Upper lobe of left lung (tissue), 6 donors: ENCODE measurements at regions not wholly inside any gene's neighbourhood (a gene's known extent, or its start where the extent isn't known, plus 50 kb on each side); places are given as distances from the start of the nearest gene placed in this dataset.
A peak's percentile ranks its signal among the peaks of the same experiment; 100 is the strongest.
"Not testable (repeated sequence)": the region's sequence is repeated elsewhere in the genome, so short reads cannot be mapped to it uniquely, and the experiment has no call there.

Experiments
- ATAC-seq, 2 donors: fragments of 200-7000 bp; cut with Tn5 transposase; one replicate each; pipeline ENCODE4 v1.9.1; 2022; ENCODE audit warnings: mild to moderate bottlenecking in 2 of 2, moderate library complexity in 2 of 2; ENCODE audit not compliant: low FRiP score in 2 of 2
- DNase-seq, 2 donors: peaks; one replicate each; pipeline ENCODE4 v3.0.0-alpha.2; 2019 to 2020
- H3K27ac ChIP-seq, 4 donors: fragments of 200-600 bp; sonication (generic); one replicate each; pipeline ENCODE4 v1.5.1; 2016 to 2019
- H3K27me3 ChIP-seq, 4 donors: fragments of 200-600 bp; sonication (generic); one replicate each; pipeline ENCODE4 v1.5.1; 2017 to 2019
- H3K36me3 ChIP-seq, 4 donors: fragments of 200-600 bp; sonication (generic); one replicate each; pipeline ENCODE4 v1.5.1; 2016 to 2019
- H3K4me1 ChIP-seq, 4 donors: fragments of 200-600 bp; sonication (generic); one replicate each; pipeline ENCODE4 v1.5.1; 2018 to 2019
- H3K4me3 ChIP-seq, 4 donors: fragments of 200-600 bp; sonication (generic); one replicate each; pipeline ENCODE4 v1.5.1; 2017 to 2019; ENCODE audit warnings: mild to moderate bottlenecking in 2 of 4, moderate library complexity in 1 of 4
- H3K9me3 ChIP-seq, 4 donors: fragments of 200-600 bp; sonication (generic); one replicate each; pipeline ENCODE4 v1.5.1; 2018 to 2019
- WGBS, 2 donors: methylation state at CpG; one replicate each; pipeline ENCODE4 v1.1.5; 2017 to 2018; 5-methylcytosine and 5-hydroxymethylcytosine counted together
- donor health status: DM: no; HTN: no; CAD: no; lungs with moderate emphysema.
- donor health status: DM: no; HTN: yes; CAD: no; lungs with severe emphysema.

GRCh38 chr4:49510238-49510637, 524.2 kb downstream of the CWH43 start:
- not testable (repeated sequence) for DNase-seq, H3K36me3 ChIP-seq, H3K27ac ChIP-seq, H3K4me1 ChIP-seq, H3K4me3 ChIP-seq, ATAC-seq, H3K27me3 ChIP-seq
- WGBS, 2 donors, result 71 to 75% methylated on average over 7 of the region's 7 CpGs
- H3K9me3 ChIP-seq, result peaks cover 0 to 13% (median 6%) of the 10 kb centered on the region in 4 donors

DNA sequence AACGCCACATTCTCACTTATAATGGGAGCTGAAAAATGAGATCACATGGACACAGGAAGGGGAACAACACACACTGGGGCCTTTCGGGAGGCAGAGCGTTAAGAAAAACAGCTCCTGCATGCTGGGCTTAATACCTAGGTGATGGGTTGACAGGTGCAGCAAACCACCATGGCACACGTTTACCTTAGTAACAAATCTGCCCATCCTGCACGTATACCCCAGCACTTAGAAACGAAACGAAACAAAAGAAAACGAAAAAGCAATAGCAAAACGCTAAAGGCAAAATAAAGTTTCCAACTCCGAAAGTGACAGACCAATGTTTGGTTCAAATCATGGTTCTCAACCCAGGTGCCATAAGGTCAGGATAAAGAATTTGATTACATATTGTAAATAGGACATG, 525.3 kb downstream of the CWH43 start:
- not testable (repeated sequence) for H3K27ac ChIP-seq, H3K27me3 ChIP-seq, H3K4me3 ChIP-seq, ATAC-seq, H3K36me3 ChIP-seq, DNase-seq, H3K4me1 ChIP-seq
- 61 to 65% methylated on average over 10 of the region's 10 CpGs for WGBS, 2 donors
- peaks cover 0 to 13% (median 6%) of the 10 kb centered on the region in 4 donors for H3K9me3 ChIP-seq

- 67 to 68% methylated on average over 13 of the region's 13 CpGs for WGBS, 2 donors
- not testable (repeated sequence) for H3K27me3 ChIP-seq
These were observed 525.9 kb downstream of the CWH43 start for GRCh38 chr4:49511881-49512491.

GRCh38 chr4:49512641-49513545, 526.8 kb downstream of the CWH43 start:
- WGBS, 2 donors, result 74 to 78% methylated on average over 33 of the region's 33 CpGs
- DNase-seq, result peak in 1 of 2 donors; percentile 87
- H3K9me3 ChIP-seq, result peaks cover 0 to 13% (median 6%) of the 10 kb centered on the region in 4 donors

More at GRCh38 chr4:49511881-49512491, 525.9 kb downstream of the CWH43 start:
- DNase-seq, H3K36me3 ChIP-seq, H3K27ac ChIP-seq, H3K4me1 ChIP-seq, ATAC-seq, H3K4me3 ChIP-seq: not testable (repeated sequence)
- H3K9me3 ChIP-seq, result peaks cover 0 to 13% (median 6%) of the 10 kb centered on the region in 4 donors

GRCh38 chr4:49513546-49514115, 527.6 kb downstream of the CWH43 start:
- DNase-seq, H3K4me1 ChIP-seq: not testable (repeated sequence)
- H3K9me3 ChIP-seq, result peaks cover 0 to 13% (median 6%) of the 10 kb centered on the region in 4 donors

More at GRCh38 chr4:49512641-49513545, 526.8 kb downstream of the CWH43 start:
- not testable (repeated sequence) for H3K36me3 ChIP-seq, H3K4me3 ChIP-seq, H3K27me3 ChIP-seq, H3K4me1 ChIP-seq, H3K27ac ChIP-seq, ATAC-seq

GRCh38 chr4:49514171-49514699, 528.2 kb downstream of the CWH43 start:
- H3K9me3 ChIP-seq, result peaks cover 0 to 13% (median 6%) of the 10 kb centered on the region in 4 donors
- not testable (repeated sequence) for H3K27ac ChIP-seq, H3K36me3 ChIP-seq, ATAC-seq, DNase-seq, H3K27me3 ChIP-seq, H3K4me3 ChIP-seq, H3K4me1 ChIP-seq
- WGBS, 2 donors, result 58 to 64% methylated on average over 13 to 14 of the region's 18 CpGs

More at GRCh38 chr4:49513546-49514115, 527.6 kb downstream of the CWH43 start:
- 53 to 74% methylated on average over 6 to 9 of the region's 11 CpGs for WGBS, 2 donors
- not testable (repeated sequence) for H3K4me3 ChIP-seq, H3K36me3 ChIP-seq, H3K27ac ChIP-seq, ATAC-seq, H3K27me3 ChIP-seq

GRCh38 chr4:49514841-49515240, 528.8 kb downstream of the CWH43 start:
- H3K36me3 ChIP-seq, H3K4me1 ChIP-seq, DNase-seq, H3K27ac ChIP-seq, H3K4me3 ChIP-seq, H3K27me3 ChIP-seq, ATAC-seq: not testable (repeated sequence)
- peaks cover 0 to 13% (median 6%) of the 10 kb centered on the region in 4 donors for H3K9me3 ChIP-seq
- 68 to 76% methylated on average over 6 of the region's 6 CpGs for WGBS, 2 donors

DNA sequence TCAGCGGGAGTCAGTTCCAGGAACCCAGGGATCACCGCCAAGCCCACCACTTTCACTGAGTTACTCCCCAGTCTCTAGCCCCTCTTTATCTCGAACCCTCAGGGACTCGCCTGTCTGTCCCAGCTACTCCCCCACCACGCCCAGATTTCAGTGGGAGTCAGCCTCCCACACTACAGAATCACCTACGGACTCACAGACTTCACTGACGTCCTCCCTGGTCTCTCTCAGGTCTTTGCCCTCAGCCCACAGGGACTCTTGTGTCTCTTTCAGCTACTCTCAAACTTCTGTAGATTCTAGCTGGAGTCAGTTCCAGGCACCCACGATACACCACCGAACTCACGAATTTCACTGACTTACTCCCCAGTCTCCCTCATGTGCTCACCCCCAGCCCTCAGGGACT, 529.2 kb downstream of the CWH43 start:
- not testable (repeated sequence) for DNase-seq, H3K27ac ChIP-seq, H3K4me3 ChIP-seq, H3K36me3 ChIP-seq, H3K4me1 ChIP-seq, ATAC-seq, H3K27me3 ChIP-seq
- 67 to 85% methylated on average over 5 to 10 of the region's 10 CpGs for WGBS, 2 donors
- H3K9me3 ChIP-seq, result peaks cover 0 to 13% (median 6%) of the 10 kb centered on the region in 4 donors

DNA sequence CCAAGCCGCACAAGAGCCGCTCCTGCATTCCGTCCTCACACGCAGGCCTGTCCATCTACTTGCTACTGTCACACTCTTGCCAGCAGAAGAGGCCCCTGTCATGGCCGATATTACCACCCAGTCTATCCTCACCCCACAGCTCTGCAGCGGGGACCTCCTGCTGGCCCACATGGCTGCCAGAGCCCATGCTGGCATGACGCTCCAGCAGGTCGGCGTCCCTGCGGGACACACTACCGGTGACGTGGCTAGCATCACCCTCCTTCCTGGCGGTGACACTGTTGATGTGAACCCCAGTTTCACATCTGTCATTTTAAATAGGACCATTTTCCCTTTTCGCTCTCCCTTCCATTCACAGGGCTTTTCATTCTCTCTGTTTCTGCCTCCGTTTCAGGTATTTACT, 530.0 kb downstream of the CWH43 start:
- not testable (repeated sequence) for H3K36me3 ChIP-seq, H3K4me3 ChIP-seq, H3K4me1 ChIP-seq, H3K27me3 ChIP-seq, H3K27ac ChIP-seq, ATAC-seq
- H3K9me3 ChIP-seq, result peaks cover 0 to 13% (median 6%) of the 10 kb centered on the region in 4 donors
- 71 to 78% methylated on average over 13 to 15 of the region's 15 CpGs for WGBS, 2 donors
- DNase-seq, result peak in 1 of 2 donors; percentile 76
